Amniotic epithelial cell (primary cell): ENCODE measurements at regions not wholly inside any gene's neighbourhood (a gene's known extent, or its start where the extent isn't known, plus 50 kb on each side); places are given as distances from the start of the nearest gene placed in this dataset.

ENCODE experiments used
- DNase-seq: peaks from one replicate; pipeline ENCODE4 v3.0.0-alpha.2; 2010; ENCODE audit warnings: low read depth

GRCh38 chr7:31398815-31399214, 58.3 kb upstream of the NEUROD6 start:
- DNase-seq = no peak

GRCh38 chr7:31407178-31407676, 66.7 kb upstream of the NEUROD6 start:
- no peak for DNase-seq

GRCh38 chr7:31408140-31408729, 67.7 kb upstream of the NEUROD6 start:
- no peak for DNase-seq

- DNase-seq = no peak
These were observed 69.7 kb upstream of the NEUROD6 start for GRCh38 chr7:31410265-31410664.

GRCh38 chr7:31411416-31411815, 70.9 kb upstream of the NEUROD6 start:
- DNase-seq = no peak

- DNase-seq = no peak
These were observed 73.2 kb upstream of the NEUROD6 start for GRCh38 chr7:31413766-31414165.

GRCh38 chr7:31416381-31416870, 75.9 kb upstream of the NEUROD6 start:
- DNase-seq = no peak

- no peak for DNase-seq
These were observed 78.4 kb upstream of the NEUROD6 start for GRCh38 chr7:31418928-31419327.

GRCh38 chr7:31419505-31420055, 79.1 kb upstream of the NEUROD6 start:
- no peak for DNase-seq

GRCh38 chr7:31420948-31421347, 80.4 kb upstream of the NEUROD6 start:
- DNase-seq = no peak

- no peak for DNase-seq
These were observed 81.1 kb upstream of the NEUROD6 start for GRCh38 chr7:31421607-31422006.

- no peak for DNase-seq
These were observed 83.5 kb upstream of the NEUROD6 start for GRCh38 chr7:31423994-31424393.

- peak; percentile 5 for DNase-seq
These were observed 81.7 kb upstream of the ITPRID1 start for GRCh38 chr7:31432176-31432575.

GRCh38 chr7:31432836-31433340, 81.0 kb upstream of the ITPRID1 start:
- no peak for DNase-seq

- DNase-seq = no peak
These were observed 76.5 kb upstream of the ITPRID1 start for GRCh38 chr7:31437250-31437865.

- no peak for DNase-seq
These were observed 74.7 kb upstream of the ITPRID1 start for GRCh38 chr7:31439165-31439564.

- DNase-seq = no peak
These were observed 73.4 kb upstream of the ITPRID1 start for GRCh38 chr7:31440511-31440910.

GRCh38 chr7:31442626-31443025, 71.3 kb upstream of the ITPRID1 start:
- DNase-seq = no peak

GRCh38 chr7:31443457-31443856, 70.4 kb upstream of the ITPRID1 start:
- peak; percentile 14 for DNase-seq

- DNase-seq = no peak
These were observed 69.7 kb upstream of the ITPRID1 start for GRCh38 chr7:31444196-31444595.

- no peak for DNase-seq
These were observed 68.1 kb upstream of the ITPRID1 start for GRCh38 chr7:31445686-31446355.

GRCh38 chr7:31448649-31449048, 65.2 kb upstream of the ITPRID1 start:
- no peak for DNase-seq

GRCh38 chr7:31455844-31456243, 58.0 kb upstream of the ITPRID1 start:
- no peak for DNase-seq
